ENCODE measurements at regions not wholly inside any gene's neighbourhood (a gene's known extent, or its start where the extent isn't known, plus 50 kb on each side); places are given as distances from the start of the nearest gene placed in this dataset.
"Not testable (repeated sequence)": the region's sequence is repeated elsewhere in the genome, so short reads cannot be mapped to it uniquely, and the experiment has no call there.

DNA sequence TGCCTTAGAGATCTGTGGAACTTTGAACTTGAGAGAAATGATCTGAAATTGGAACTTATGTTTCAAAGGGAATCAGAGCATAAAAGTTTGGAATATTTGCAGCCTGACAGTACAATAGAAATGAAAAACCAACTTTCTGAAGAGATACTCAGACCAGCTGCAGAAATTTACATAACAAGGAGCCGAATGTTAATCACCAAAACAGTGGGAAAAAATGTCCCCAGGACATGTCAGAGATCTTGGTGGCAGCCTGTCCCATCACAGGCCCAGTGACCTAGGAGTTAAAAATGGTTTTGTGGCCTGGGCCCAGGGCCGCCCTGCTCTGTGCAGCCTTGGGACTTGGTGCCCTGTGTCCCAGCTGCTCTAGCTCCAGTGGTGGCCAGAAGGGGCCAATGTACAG is 88.2 kb upstream of the ADORA2B start:
- TF ChIP-seq, protein P1, sequence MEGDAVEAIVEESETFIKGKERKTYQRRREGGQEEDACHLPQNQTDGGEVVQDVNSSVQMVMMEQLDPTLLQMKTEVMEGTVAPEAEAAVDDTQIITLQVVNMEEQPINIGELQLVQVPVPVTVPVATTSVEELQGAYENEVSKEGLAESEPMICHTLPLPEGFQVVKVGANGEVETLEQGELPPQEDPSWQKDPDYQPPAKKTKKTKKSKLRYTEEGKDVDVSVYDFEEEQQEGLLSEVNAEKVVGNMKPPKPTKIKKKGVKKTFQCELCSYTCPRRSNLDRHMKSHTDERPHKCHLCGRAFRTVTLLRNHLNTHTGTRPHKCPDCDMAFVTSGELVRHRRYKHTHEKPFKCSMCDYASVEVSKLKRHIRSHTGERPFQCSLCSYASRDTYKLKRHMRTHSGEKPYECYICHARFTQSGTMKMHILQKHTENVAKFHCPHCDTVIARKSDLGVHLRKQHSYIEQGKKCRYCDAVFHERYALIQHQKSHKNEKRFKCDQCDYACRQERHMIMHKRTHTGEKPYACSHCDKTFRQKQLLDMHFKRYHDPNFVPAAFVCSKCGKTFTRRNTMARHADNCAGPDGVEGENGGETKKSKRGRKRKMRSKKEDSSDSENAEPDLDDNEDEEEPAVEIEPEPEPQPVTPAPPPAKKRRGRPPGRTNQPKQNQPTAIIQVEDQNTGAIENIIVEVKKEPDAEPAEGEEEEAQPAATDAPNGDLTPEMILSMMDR (IDR thresholded peaks at IDR 0.05; ENCODE audit: low read depth, low read length): not testable (repeated sequence)
- not testable (repeated sequence) for TF ChIP-seq EZH2phosphoT487 (IDR thresholded peaks at IDR 0.05; ENCODE audit: low read depth)

Measured in OCI-LY3 (cell line).